Psoas muscle (tissue), 7 donors: ENCODE measurements at regions not wholly inside any gene's neighbourhood (a gene's known extent, or its start where the extent isn't known, plus 50 kb on each side); places are given as distances from the start of the nearest gene placed in this dataset.

Experiments used
- ATAC-seq, 4 donors: fragments of 200-7000 bp; cut with Tn5 transposase; one replicate each; pipeline ENCODE4 v1.9.1; 2020; ENCODE audit warnings: moderate library complexity in 3 of 4, mild to moderate bottlenecking in 2 of 4
- DNase-seq, 2 donors: peaks; one replicate each; pipeline ENCODE4 v3.0.0-alpha.2; 2020
- H3K27ac ChIP-seq: fragments of 200-600 bp; one replicate; pipeline ENCODE4 v1.8.0; 2022
- H3K27me3 ChIP-seq, 3 donors: fragments of 200-600 bp in 1 of 3; one replicate each; pipeline versions ENCODE4 v1.6.1 to v1.8.0; 2013 to 2022; ENCODE audit warnings: low read length in 2 of 3, mild to moderate bottlenecking in 2 of 3, moderate library complexity in 1 of 3; ENCODE audit not compliant: insufficient read depth in 3 of 3
- H3K36me3 ChIP-seq, 2 donors: fragments of 200-600 bp in 1 of 2; one replicate each; pipeline versions ENCODE4 v1.6.1 to v1.8.0; 2013 to 2022; ENCODE audit warnings: low read depth in 1 of 2, mild to moderate bottlenecking in 1 of 2, moderate library complexity in 1 of 2; ENCODE audit not compliant: insufficient read depth in 1 of 2
- H3K4me1 ChIP-seq: fragments of 200-600 bp; one replicate; pipeline ENCODE4 v1.8.0; 2022
- H3K4me3 ChIP-seq: fragments of 200-600 bp; one replicate; pipeline ENCODE4 v1.8.0; 2022; ENCODE audit warnings: mild to moderate bottlenecking
- H3K9me3 ChIP-seq: fragments of 200-600 bp; one replicate; pipeline ENCODE4 v1.8.0; 2022
- CTCF ChIP-seq: fragments of 200-600 bp; IDR thresholded peaks from one replicate; pipeline ENCODE4 v1.8.0; 2022; ENCODE audit warnings: antibody characterized with exemption
- WGBS, 3 donors: extraction: QIAGEN DNeasy Blood & Tissue Kit; methylation state at CpG; one replicate each; pipeline versions ENCODE4 v1.1.6 to v1.1.7; 2013; 5-methylcytosine and 5-hydroxymethylcytosine counted together
- intact Hi-C, 2 donors: fragments of 100-400 bp; cut with DNase I; formaldehyde crosslinking; loops; one replicate each; pipeline versions ENCODE4 v1.11.0 to v1.14.2; 2022
- donor health status: healthy with polysubstance abuse.
- donor health status: DM: no; HTN: no; CAD: no; lungs with moderate emphysema.
- donor health status: Bipolar disorder and iron deficiency.
- donor health status: healthy.
- donor health status: DM: yes; HTN: yes; CAD: no.
- donor health status: DM: no; HTN: no; CAD: no.
- donor health status: DM: yes; HTN: yes; CAD: no.

- Histone ChIP-seq H3K27ac (no peak overlapping the region), H3K9me3 (no peaks in the 10 kb centered on the region), H3K4me3 (no peak overlapping the region), H3K27me3 (no peaks in the 10 kb centered on the region), H3K36me3 (no peaks in the 10 kb centered on the region), H3K4me1 (no peaks in the 10 kb centered on the region)
- WGBS, 3 donors: 13 to 23% (median 19%) methylated on average over 7 of the region's 7 CpGs
- intact Hi-C loops: no loop called here
- no peak for TF ChIP-seq CTCF
- DNase-seq (no peak), ATAC-seq (no peak)
Measured at GRCh38 chr18:51686590-51686989, 489.1 kb upstream of the MEX3C start.

GRCh38 chr18:51687845-51688585 is 490.5 kb upstream of the MEX3C start:
- no peak for TF ChIP-seq CTCF
- Histone ChIP-seq H3K27ac (no peak overlapping the region), H3K4me3 (no peak overlapping the region), H3K36me3 (no peaks in the 10 kb centered on the region), H3K4me1 (no peaks in the 10 kb centered on the region), H3K27me3 (no peaks in the 10 kb centered on the region), H3K9me3 (no peaks in the 10 kb centered on the region)
- 37 to 71% (median 63%) methylated on average over 2 of the region's 2 CpGs for WGBS, 3 donors
- intact Hi-C loops: no loop called here
- no peak for ATAC-seq
- DNase-seq: no peak

GRCh38 chr18:51692612-51693011 is 495.1 kb upstream of the MEX3C start:
- H3K9me3 ChIP-seq: no peaks in the 10 kb centered on the region
- ATAC-seq: no peak
- WGBS, 3 donors: 61 to 72% (median 62%) methylated on average over 2 of the region's 2 CpGs

GRCh38 chr18:51711298-51711889 is 513.9 kb upstream of the MEX3C start:
- no peak for DNase-seq
- Histone ChIP-seq H3K27me3 (no peaks in the 10 kb centered on the region), H3K27ac (no peak overlapping the region), H3K4me1 (no peaks in the 10 kb centered on the region), H3K9me3 (peaks cover 9% of the 10 kb centered on the region), H3K36me3 (no peaks in the 10 kb centered on the region), H3K4me3 (no peak overlapping the region)
- no peak for ATAC-seq
- intact Hi-C loops: no loop called here
- no peak for TF ChIP-seq CTCF
- WGBS, 3 donors: 52 to 62% (median 56%) methylated on average over 2 of the region's 2 CpGs

More at GRCh38 chr18:51692612-51693011, 495.1 kb upstream of the MEX3C start:
- H3K27me3 ChIP-seq: peaks cover 0 to 2% (median 0%) of the 10 kb centered on the region in 3 donors
- no peaks in the 10 kb centered on the region for H3K36me3 ChIP-seq
- no peak overlapping the region for H3K4me3 ChIP-seq
- H3K27ac ChIP-seq: no peak overlapping the region
- no peak for DNase-seq
- no peak for TF ChIP-seq CTCF
- intact Hi-C loops: no loop called here
- no peaks in the 10 kb centered on the region for H3K4me1 ChIP-seq
